ENCODE measurements at regions not wholly inside any gene's neighbourhood (a gene's known extent, or its start where the extent isn't known, plus 50 kb on each side); places are given as distances from the start of the nearest gene placed in this dataset.

- TF ChIP-seq POLR2A (IDR thresholded peaks at IDR 0.05) (no peak), CTCF (IDR thresholded peaks at IDR 0.05) (no peak), EP300 (IDR thresholded peaks at IDR 0.05) (no peak)
These were observed 1824.4 kb downstream of the ARAP2 start for GRCh38 chr4:34419871-34420270.
